ENCODE measurements at regions not wholly inside any gene's neighbourhood (a gene's known extent, or its start where the extent isn't known, plus 50 kb on each side); places are given as distances from the start of the nearest gene placed in this dataset.

DNA sequence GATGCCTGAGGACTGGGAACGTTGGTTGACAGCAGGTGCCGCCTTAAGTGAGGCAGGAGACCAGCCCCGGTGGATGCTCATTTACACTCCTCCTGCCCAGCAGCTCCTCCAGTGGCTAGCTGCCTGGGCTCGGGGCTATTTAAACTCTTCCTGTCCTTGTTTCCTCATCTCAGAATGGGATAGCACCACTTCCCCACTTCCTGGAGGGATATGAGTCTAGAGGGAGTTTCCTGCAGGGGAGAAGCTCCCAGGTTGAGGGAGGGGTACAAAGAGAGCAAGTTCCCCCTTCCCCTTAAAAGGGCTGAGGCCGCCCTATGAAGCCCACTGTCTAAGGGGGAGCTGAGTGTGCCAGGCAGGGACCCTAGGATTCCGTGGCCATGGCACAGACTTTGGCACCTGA lies 311.2 kb downstream of the AACS start:
- in situ Hi-C loops (cut with HindIII; ENCODE audit: low pct_unique_long_range_greater_than_20kb, low sequenced_read_pairs): no loop called here
- no peak for DNase-seq (ENCODE audit: low read depth, low spot score)

DNA sequence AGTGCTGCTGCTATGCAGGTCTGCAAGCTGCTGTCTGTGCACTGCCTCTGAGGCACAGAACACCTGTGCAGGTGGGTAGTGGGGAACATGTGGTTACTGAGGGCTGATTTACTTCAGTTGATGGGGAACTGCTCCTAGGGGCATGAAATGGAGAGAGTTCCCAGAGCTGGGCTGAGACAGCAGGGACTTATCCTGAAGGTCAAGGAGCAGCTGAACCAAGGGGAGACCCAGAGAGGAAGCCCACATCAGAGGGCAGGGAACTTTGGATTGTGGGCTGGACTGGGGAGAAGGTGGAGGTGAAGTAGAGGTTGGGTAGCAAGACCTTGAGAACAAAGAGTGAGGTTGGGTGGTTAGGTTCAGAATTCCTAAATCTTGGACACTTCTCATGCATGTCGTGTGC lies 311.9 kb downstream of the AACS start:
- no peak for DNase-seq (ENCODE audit: low read depth, low spot score)
- in situ Hi-C loops (cut with HindIII; ENCODE audit: low pct_unique_long_range_greater_than_20kb, low sequenced_read_pairs): no loop called here

DNA sequence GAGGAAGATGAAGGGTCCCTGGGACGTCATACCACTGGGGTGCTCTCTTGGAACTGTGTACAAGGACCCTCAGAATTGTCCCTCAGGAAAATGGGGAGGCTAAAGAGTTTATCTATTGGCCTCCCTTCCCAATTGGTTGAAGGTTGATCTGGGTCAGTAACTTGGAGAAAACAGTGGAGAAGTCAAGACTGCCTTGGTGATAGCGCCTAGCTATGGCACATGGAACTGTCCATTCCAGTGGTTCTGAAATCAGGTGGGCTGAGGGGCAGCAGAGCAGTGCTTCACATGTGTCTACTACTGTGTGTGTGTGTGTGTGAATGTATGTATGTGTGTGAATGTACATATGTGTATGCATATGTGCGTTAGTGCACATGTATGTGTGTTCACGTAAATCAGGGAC lies 316.1 kb downstream of the AACS start:
- DNase-seq (ENCODE audit: low read depth, low spot score): no peak
- in situ Hi-C loops (cut with HindIII; ENCODE audit: low pct_unique_long_range_greater_than_20kb, low sequenced_read_pairs): no loop called here

DNA sequence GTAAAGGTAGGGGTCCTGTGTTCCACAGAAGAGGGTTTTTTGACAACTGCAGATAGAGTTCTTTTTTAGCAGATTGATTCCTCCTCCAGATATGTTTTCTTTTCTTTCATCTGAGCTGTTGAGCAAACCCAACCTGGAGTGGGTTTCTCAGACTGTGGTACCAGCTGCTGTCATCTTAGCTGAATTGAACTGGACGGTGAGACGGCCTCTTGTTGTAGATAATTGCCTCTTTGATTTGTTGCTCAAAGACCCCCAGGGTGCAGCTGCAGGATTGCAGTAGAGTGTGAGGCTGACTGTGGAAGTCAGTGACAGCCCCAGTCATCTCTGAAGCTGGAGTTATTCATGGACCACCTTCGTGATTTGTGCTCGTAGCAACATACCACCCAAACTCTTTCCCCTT lies 317.7 kb downstream of the AACS start:
- DNase-seq (ENCODE audit: low read depth, low spot score): no peak
- in situ Hi-C loops (cut with HindIII; ENCODE audit: low pct_unique_long_range_greater_than_20kb, low sequenced_read_pairs): no loop called here

DNA sequence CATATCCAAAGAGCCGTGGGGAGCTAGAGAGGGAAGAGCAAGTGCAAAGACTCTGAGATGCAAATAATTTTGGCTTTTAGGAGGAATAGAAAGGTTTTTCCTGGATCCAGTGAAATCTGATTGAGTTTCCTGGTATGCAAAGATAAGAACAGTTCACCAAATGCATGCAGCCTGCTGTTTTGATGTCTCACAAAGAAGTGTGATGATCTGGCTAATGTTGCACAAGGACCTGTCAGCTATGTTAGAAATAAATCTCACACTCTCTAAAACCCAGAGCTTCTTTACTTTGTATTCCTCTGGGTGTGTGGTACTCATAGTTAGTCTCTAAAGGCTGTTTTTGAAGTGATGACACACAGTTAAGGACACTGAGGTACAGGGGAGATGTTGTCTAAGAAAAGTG lies 321.4 kb downstream of the AACS start:
- DNase-seq (ENCODE audit: low read depth, low spot score): no peak
- in situ Hi-C loops (cut with HindIII; ENCODE audit: low pct_unique_long_range_greater_than_20kb, low sequenced_read_pairs): no loop called here

DNA sequence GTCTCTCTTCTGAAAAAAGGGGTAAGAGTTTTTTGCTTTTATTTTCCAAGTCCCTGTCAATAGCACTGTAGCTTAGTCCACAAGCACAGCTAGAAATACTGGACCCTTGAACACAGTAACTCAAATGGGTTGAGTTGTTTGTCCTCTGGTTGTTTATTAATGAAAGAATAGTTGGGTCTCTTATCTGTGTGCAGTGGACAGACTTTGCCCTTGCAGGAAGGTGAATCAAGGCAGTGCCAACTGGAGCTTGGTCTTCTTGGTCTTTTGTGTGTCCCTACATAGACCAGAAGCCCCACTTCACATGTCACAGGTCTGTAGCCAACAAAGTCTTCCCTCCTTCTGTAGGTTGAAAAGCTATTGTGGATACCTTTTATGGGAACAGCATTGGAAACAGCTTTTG lies 322.0 kb downstream of the AACS start:
- in situ Hi-C loops (cut with HindIII; ENCODE audit: low pct_unique_long_range_greater_than_20kb, low sequenced_read_pairs): no loop called here
- DNase-seq (ENCODE audit: low read depth, low spot score): no peak

DNA sequence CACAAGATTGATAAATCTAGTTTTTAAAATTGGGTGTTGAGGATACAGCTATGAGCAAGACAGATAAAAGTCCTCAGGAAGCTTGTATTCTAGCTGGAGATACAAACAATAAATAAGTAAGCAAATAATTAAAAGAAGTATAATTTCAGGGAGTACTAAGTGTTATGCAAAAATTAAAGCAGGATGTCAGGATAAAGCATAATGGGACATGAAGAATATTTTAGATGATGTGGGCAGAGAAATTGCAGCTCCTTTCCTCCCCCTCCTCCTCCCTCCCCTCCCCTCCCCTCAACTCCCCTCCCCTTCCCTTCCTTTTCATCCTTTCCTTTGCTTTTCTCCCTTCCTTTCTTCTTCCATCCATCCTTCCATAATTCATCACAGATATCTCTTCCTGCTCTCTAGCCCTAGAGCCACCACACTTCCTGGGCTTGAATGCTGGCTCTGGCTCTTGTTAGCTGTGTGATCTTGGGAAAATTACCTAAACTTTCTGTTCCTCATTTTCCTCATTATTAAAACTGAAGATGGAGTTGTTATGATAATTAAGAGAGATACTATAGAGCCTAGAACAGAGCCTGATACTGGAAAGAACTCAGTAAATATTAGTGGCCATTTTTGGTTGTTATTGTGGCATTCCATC lies 323.9 kb downstream of the AACS start:
- in situ Hi-C loops (cut with HindIII; ENCODE audit: low pct_unique_long_range_greater_than_20kb, low sequenced_read_pairs): no loop called here
- DNase-seq (ENCODE audit: low read depth, low spot score): no peak

DNA sequence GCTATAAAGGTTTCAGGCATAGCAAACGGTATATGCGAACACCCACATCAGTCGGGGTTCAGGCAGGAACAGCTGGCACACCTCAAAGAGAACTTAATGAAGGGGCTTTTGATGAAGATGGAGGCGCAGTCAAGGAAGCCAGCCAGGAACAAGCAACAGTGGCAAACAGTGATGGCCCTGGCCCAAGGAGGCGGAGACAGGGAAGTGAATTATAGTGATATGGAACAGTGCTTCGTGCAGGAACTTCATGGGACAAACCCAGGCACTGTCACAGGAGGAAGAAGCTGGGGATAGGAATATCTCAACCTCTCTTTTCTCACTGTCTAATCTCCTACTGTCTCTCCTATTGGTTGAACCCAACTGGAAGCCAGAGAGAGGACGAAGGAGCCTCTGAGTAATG lies 328.3 kb downstream of the AACS start:
- no peak for DNase-seq (ENCODE audit: low read depth, low spot score)
- in situ Hi-C loops (cut with HindIII; ENCODE audit: low pct_unique_long_range_greater_than_20kb, low sequenced_read_pairs): no loop called here

DNA sequence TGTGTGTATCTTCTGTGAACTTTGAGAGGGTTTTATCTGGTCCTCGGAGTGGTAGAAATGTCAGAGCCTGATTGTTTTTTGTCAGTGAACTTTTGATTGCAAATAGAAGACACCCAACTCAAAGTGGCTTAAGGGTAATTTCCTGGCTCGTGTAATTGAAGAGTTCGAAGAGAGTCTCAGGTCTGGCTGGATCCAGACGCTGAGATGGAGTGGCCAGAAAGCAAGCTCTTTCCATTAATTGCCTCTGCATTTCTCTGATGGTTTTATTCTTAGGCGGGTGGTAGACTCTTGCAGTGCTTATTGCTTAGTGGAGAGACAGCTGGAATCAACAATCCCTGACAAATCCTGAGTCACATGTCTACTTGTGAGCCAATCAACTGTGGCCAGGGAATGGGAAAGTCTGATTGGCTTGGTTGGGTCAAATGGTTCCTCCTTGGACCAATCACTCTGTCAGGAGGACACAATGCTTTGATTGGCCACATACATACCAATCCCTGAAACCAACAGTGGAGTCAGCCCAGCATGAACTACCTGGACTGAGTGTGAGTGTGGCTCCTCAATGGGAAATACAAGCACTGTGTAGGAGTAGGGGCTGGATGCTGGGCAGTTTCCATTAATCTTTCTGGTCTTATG lies 330.5 kb downstream of the AACS start:
- in situ Hi-C loops (cut with HindIII; ENCODE audit: low pct_unique_long_range_greater_than_20kb, low sequenced_read_pairs): no loop called here
- peak; percentile 11 for DNase-seq (ENCODE audit: low read depth, low spot score)

DNA sequence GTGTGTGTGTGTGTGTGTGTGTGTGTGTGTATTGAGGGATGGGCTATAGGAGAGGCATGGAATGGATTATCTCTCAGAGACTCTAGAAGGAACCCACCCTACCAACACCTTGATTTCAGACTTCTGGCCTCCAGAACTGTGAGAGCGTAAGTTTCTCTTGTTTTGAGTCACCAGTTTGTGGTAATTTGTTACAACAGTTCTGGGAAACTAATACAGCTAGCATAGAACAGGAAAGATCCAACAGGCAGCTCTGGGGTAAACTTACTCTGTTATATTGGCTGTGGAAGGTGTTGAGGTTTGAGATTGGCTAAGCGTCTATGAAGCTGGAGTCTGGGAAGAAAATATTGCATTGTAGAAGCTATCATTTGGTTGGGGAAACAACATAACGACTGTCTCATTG lies 334.3 kb downstream of the AACS start:
- in situ Hi-C loops (cut with HindIII; ENCODE audit: low pct_unique_long_range_greater_than_20kb, low sequenced_read_pairs): no loop called here
- DNase-seq (ENCODE audit: low read depth, low spot score): no peak

DNA sequence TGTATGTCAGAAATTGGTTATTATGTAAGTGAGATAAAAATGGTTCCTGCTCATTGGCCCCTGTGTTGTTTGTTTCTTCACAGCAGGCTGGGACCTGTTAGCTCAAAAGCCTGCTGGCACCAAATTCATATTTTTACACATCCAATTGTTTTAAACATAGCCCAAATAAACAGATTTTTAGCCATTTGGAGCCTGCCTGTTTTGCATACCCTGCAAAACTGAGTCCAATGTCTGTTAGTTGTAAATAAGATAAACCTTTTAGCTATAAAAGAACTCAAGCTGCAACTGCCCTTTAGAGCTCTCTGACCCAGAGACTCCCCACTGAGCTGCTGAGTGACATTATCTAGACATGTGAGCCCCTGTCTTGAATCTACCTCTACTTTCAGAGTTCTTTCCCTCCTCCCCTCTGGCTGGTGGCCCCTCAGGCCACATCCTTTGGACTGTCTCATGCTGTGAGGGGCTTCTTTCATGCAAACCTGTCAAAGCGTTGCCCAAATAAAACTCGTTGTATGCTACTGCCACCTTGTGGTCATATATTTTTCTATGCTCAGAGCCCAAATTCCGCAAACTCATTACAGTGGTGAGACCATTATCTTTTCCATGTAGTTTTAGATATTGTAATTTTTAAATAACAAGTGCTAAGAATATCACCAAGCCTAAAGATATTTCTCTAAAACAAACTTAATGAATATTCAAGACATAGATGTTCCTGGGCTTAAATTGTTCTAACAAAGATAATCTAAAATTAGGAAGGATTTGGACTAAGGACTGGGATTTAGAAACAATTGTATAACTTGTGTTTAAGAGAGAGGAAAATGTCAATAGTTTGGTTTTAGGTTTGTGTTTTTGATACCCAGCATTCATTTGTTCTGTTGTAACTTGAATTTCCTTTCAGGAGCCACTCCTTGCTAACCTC lies 337.9 kb downstream of the AACS start:
- in situ Hi-C loops (cut with HindIII; ENCODE audit: low pct_unique_long_range_greater_than_20kb, low sequenced_read_pairs): no loop called here

DNA sequence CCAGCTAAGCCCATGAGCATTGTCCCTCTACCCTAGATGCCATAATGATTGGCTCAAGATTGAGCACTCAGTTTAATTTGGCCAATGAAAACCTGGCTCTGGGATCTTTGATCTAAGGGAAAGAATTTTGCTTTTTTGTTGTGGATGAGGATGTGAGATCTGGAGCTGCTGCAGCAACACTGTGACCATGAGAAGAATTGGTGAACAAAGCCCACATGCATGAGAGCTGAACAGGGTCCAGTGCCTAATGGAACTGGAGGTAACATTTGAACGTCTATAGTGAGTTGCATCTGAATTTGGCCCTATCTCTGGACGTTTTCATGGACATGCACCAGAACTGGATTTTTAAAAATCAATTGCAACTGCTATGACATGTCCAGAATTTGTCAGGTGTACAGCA lies 338.6 kb downstream of the AACS start:
- no peak for DNase-seq (ENCODE audit: low read depth, low spot score)
- in situ Hi-C loops (cut with HindIII; ENCODE audit: low pct_unique_long_range_greater_than_20kb, low sequenced_read_pairs): no loop called here

More for the DNA sequence above, 337.9 kb downstream of the AACS start:
- peak; percentile 72 for DNase-seq (ENCODE audit: low read depth, low spot score)

DNA sequence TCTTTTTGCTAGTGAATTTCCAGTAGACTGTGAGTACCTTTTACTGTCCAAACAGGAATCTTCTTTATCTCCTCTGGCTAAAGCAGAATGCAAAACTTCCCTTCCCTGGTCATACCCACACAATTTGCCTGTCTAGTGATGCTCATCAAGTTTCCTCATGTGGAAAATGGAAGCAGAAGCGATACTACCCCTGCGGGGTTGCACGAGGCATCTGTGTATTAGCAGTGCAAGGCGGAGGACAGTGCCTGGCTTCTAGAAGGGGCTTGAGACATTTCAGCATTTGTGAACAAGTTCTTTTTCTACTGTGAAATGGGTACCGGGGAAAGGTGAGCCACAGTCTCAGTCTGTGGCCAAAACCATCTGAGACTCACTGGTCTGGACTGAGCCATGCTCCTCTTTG lies 340.9 kb downstream of the AACS start:
- DNase-seq (ENCODE audit: low read depth, low spot score): no peak
- in situ Hi-C loops (cut with HindIII; ENCODE audit: low pct_unique_long_range_greater_than_20kb, low sequenced_read_pairs): no loop called here

DNA sequence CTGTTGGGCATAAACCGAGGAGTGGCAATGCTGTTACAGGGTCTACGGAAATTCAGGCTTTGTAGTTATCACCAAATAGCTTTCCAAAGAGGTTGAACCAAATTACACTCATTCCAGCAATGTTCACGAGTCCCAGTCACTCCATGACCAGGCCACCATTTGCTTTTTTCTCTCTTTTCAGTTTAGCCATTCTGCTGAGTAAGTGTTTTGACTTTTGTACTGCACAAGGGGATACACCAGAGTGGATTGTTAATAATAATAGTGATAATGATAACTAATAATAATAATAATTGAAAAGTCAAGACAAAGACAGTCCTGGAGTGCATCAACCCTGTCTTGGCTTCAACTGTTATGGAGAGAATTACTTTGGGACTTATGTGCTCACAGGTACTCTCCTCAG lies 343.5 kb downstream of the AACS start:
- in situ Hi-C loops (cut with HindIII; ENCODE audit: low pct_unique_long_range_greater_than_20kb, low sequenced_read_pairs): no loop called here
- no peak for DNase-seq (ENCODE audit: low read depth, low spot score)

DNA sequence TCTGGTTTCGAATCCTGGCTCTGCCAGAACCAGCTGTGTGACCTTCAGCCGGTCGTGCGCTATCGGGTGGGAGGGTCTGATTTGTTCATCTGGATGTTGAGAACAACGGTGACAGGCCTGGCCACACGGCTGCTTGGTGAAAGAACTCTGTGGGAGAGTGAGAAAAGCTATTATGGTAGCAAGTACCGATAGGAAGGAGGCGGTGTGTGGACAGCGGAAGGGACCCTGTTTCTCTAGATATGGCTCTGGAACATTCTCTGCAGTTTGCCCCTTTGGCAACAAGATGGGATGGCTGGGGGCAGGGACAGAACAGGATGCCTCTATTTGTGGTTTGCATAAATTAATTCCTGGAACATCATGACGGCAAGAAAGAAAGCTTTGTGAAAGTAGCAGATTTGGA lies 347.3 kb downstream of the AACS start:
- no peak for DNase-seq (ENCODE audit: low read depth, low spot score)
- in situ Hi-C loops (cut with HindIII; ENCODE audit: low pct_unique_long_range_greater_than_20kb, low sequenced_read_pairs): no loop called here

DNA sequence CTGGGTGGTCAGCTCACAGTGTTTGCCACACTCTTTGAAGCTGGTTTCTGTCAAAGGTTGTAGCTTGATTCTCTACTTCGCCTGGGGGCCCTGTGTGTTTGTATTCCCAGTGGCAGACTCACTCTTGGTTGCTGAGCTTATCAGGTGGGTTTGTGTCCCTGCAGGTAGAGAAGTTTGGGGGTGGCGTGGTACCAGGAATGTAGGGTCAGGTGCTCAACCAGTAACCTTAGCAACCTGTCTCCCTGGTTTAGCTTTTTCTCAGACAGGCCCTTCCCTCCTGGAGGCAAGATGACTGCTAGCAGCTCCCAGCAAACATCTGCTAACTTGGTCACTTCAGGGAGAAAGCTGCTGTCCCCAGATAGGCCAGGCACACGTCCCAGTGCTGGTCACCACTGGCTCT lies 352.2 kb downstream of the AACS start:
- no peak for DNase-seq (ENCODE audit: low read depth, low spot score)
- in situ Hi-C loops (cut with HindIII; ENCODE audit: low pct_unique_long_range_greater_than_20kb, low sequenced_read_pairs): no loop called here

DNA sequence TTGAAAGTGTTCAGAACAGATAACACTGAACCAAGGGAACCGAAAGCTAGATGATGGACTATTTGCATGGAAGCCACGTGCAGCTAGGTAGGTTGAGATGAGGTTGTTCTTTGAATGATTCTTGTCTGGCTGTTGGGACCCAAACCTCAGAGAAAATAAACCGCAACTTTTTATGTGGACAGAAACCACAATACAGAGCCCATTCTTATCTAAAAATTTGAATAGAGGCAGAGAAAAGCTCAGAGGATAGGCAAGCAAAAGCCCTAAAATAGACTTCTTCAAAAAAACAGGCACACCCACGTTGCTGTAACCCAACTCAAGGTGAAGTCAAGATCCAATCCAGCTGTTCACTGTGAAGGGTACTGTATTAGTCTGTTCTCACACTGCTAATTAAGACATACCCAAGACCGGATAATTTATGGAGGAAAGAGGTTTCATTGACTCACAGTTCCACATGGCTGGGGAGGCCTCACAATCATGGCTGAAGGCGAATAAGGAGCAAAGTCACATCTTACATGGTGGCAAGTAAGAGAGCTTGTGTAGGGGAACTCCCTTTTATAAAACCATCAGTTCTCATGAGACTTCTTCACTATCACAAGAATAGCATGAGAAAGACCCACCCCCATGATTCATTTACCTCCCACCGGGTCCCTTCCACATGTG lies 353.8 kb downstream of the AACS start:
- in situ Hi-C loops (cut with HindIII; ENCODE audit: low pct_unique_long_range_greater_than_20kb, low sequenced_read_pairs): no loop called here

DNA sequence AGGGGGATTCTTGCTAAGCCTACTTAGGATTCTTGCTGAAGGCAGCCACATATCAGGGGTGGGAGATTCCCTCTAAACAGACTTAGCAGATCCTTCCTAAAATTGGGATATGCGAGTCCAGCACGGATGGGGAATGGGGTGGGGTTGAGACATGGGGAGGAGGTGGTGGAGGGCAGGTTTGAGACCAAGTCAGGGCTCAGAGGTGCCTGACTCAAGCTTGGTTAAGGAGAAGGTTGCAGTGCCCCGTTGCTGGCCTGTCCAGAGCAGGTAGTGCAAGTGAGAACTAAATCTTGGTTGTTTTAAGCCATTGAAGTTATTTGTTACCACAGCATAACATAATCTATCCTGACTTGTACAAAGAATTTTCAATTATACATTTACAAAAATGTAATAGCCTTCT lies 359.7 kb downstream of the AACS start:
- no peak for DNase-seq (ENCODE audit: low read depth, low spot score)
- in situ Hi-C loops (cut with HindIII; ENCODE audit: low pct_unique_long_range_greater_than_20kb, low sequenced_read_pairs): no loop called here

More for the DNA sequence above, 353.8 kb downstream of the AACS start:
- no peak for DNase-seq (ENCODE audit: low read depth, low spot score)

All from SK-MEL-5 (cell line).